GM18870 (cell line): ENCODE measurements at regions not wholly inside any gene's neighbourhood (a gene's known extent, or its start where the extent isn't known, plus 50 kb on each side); places are given as distances from the start of the nearest gene placed in this dataset.
"Not testable (repeated sequence)": the region's sequence is repeated elsewhere in the genome, so short reads cannot be mapped to it uniquely, and the experiment has no call there.

ENCODE experiments used
- ATAC-seq: cut with Tn5 transposase; IDR thresholded peaks from one replicate; pipeline ENCODE4 v1.9.1; 2021; ENCODE audit warnings: moderate library complexity; ENCODE audit not compliant: unreplicated experiment

- not testable (repeated sequence) for ATAC-seq
Observed at GRCh38 chr5:34188001-34188822, 145.2 kb upstream of the C1QTNF3 start.

GRCh38 chr5:34189246-34189645, 146.2 kb upstream of the C1QTNF3 start:
- not testable (repeated sequence) for ATAC-seq

- not testable (repeated sequence) for ATAC-seq
Observed at GRCh38 chr5:34189752-34190411, 146.9 kb upstream of the C1QTNF3 start.

- ATAC-seq = not testable (repeated sequence)
Observed at GRCh38 chr5:34190466-34190865, 147.5 kb upstream of the C1QTNF3 start.

- ATAC-seq = not testable (repeated sequence)
Observed at GRCh38 chr5:34191279-34191744, 148.3 kb upstream of the C1QTNF3 start.

- ATAC-seq = not testable (repeated sequence)
Observed at GRCh38 chr5:34192064-34192922, 149.3 kb upstream of the C1QTNF3 start.

- not testable (repeated sequence) for ATAC-seq
Observed at GRCh38 chr5:34192923-34193262, 149.9 kb upstream of the C1QTNF3 start.

- ATAC-seq = not testable (repeated sequence)
Observed at GRCh38 chr5:34193297-34193696, 150.3 kb upstream of the C1QTNF3 start.

GRCh38 chr5:34193804-34194203, 150.8 kb upstream of the C1QTNF3 start:
- ATAC-seq = not testable (repeated sequence)

- ATAC-seq = not testable (repeated sequence)
Observed at GRCh38 chr5:34196091-34196490, 153.1 kb upstream of the C1QTNF3 start.

GRCh38 chr5:34205347-34205746, 162.3 kb upstream of the C1QTNF3 start:
- ATAC-seq = not testable (repeated sequence)

GRCh38 chr5:34217386-34217785, 174.4 kb upstream of the C1QTNF3 start:
- not testable (repeated sequence) for ATAC-seq

- not testable (repeated sequence) for ATAC-seq
Observed at GRCh38 chr5:34221329-34222073, 178.5 kb upstream of the C1QTNF3 start.

- ATAC-seq = not testable (repeated sequence)
Observed at GRCh38 chr5:34223158-34223557, 180.1 kb upstream of the C1QTNF3 start.

GRCh38 chr5:34230402-34230801, 187.4 kb upstream of the C1QTNF3 start:
- ATAC-seq = not testable (repeated sequence)

- ATAC-seq = not testable (repeated sequence)
Observed at GRCh38 chr5:34243802-34244201, 200.8 kb upstream of the C1QTNF3 start.

- not testable (repeated sequence) for ATAC-seq
Observed at GRCh38 chr5:34244281-34245031, 201.4 kb upstream of the C1QTNF3 start.

- not testable (repeated sequence) for ATAC-seq
Observed at GRCh38 chr5:34245032-34245394, 202.0 kb upstream of the C1QTNF3 start.

- ATAC-seq = not testable (repeated sequence)
Observed at GRCh38 chr5:34245813-34246212, 202.8 kb upstream of the C1QTNF3 start.

- not testable (repeated sequence) for ATAC-seq
Observed at GRCh38 chr5:34258598-34258997, 215.6 kb upstream of the C1QTNF3 start.
